ENCODE measurements at regions not wholly inside any gene's neighbourhood (a gene's known extent, or its start where the extent isn't known, plus 50 kb on each side); places are given as distances from the start of the nearest gene placed in this dataset.
A peak's percentile ranks its signal among the peaks of the same experiment; 100 is the strongest.

GRCh38 chr1:178574345-178574744, 61.4 kb downstream of the TEX35 start:
- Histone ChIP-seq H3K4me1 (ENCODE audit: control insufficient read depth in 4 of 4, insufficient read depth in 4 of 4, low read length in 3 of 4) (peaks cover 0 to 5% (median 0%) of the 10 kb centered on the region in 4 donors), H3K36me3 (ENCODE audit: control insufficient read depth in 4 of 4, insufficient read depth in 3 of 4, low read depth in 1 of 4, low read length in 3 of 4) (no peaks in the 10 kb centered on the region), H3K9ac (ENCODE audit: low read depth in 1 of 2, low read length in 2 of 2) (no peak overlapping the region), H3K4me3 (ENCODE audit: low read depth in 1 of 3, low read length in 3 of 3) (no peak overlapping the region), H3K27ac (ENCODE audit: low read depth in 1 of 2, low read length in 2 of 2) (no peak overlapping the region), H3K9me3 (ENCODE audit: control insufficient read depth in 4 of 4, low read length in 3 of 4) (no peaks in the 10 kb centered on the region), H3K27me3 (ENCODE audit: control insufficient read depth in 4 of 4, insufficient read depth in 4 of 4, low read length in 3 of 4) (no peaks in the 10 kb centered on the region)
- 38% methylated on average over 2 of the region's 2 CpGs for WGBS
- no peak for DNase-seq (ENCODE audit: low spot score)
- peak in 1 of 2 donors; percentile 41 for TF ChIP-seq JUND (IDR thresholded peaks at IDR 0.05)
- TF ChIP-seq HNF4G (IDR thresholded peaks at IDR 0.05) = peak; percentile 59
- no peak for TF ChIP-seq ATF3 (IDR thresholded peaks at IDR 0.05)
- peak; percentile 34 for TF ChIP-seq YY1 (IDR thresholded peaks at IDR 0.05)
- TF ChIP-seq TAF1 (conservative IDR thresholded peaks at IDR 0.05) = no peak
- TF ChIP-seq, protein P1, sequence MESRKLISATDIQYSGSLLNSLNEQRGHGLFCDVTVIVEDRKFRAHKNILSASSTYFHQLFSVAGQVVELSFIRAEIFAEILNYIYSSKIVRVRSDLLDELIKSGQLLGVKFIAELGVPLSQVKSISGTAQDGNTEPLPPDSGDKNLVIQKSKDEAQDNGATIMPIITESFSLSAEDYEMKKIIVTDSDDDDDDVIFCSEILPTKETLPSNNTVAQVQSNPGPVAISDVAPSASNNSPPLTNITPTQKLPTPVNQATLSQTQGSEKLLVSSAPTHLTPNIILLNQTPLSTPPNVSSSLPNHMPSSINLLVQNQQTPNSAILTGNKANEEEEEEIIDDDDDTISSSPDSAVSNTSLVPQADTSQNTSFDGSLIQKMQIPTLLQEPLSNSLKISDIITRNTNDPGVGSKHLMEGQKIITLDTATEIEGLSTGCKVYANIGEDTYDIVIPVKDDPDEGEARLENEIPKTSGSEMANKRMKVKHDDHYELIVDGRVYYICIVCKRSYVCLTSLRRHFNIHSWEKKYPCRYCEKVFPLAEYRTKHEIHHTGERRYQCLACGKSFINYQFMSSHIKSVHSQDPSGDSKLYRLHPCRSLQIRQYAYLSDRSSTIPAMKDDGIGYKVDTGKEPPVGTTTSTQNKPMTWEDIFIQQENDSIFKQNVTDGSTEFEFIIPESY (IDR thresholded peaks at IDR 0.05) = peak; percentile 30
- peak; percentile 42 for TF ChIP-seq SP1 (IDR thresholded peaks at IDR 0.05)
- TF ChIP-seq, protein P2, sequence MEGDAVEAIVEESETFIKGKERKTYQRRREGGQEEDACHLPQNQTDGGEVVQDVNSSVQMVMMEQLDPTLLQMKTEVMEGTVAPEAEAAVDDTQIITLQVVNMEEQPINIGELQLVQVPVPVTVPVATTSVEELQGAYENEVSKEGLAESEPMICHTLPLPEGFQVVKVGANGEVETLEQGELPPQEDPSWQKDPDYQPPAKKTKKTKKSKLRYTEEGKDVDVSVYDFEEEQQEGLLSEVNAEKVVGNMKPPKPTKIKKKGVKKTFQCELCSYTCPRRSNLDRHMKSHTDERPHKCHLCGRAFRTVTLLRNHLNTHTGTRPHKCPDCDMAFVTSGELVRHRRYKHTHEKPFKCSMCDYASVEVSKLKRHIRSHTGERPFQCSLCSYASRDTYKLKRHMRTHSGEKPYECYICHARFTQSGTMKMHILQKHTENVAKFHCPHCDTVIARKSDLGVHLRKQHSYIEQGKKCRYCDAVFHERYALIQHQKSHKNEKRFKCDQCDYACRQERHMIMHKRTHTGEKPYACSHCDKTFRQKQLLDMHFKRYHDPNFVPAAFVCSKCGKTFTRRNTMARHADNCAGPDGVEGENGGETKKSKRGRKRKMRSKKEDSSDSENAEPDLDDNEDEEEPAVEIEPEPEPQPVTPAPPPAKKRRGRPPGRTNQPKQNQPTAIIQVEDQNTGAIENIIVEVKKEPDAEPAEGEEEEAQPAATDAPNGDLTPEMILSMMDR (IDR thresholded peaks at IDR 0.05; ENCODE audit: low read depth, low read length, missing input control) = no peak
- peak; percentile 18 for TF ChIP-seq REST (IDR thresholded peaks at IDR 0.05)
- TF ChIP-seq MAX (IDR thresholded peaks at IDR 0.05) = no peak
- peak; percentile 25 to 40 for TF ChIP-seq RAD21 (IDR thresholded peaks at IDR 0.05)
- TF ChIP-seq GABPA (IDR thresholded peaks at IDR 0.05 in 1 of 2, conservative IDR thresholded peaks at IDR 0.05 in 1 of 2) = no peak
- no peak for TF ChIP-seq FOXA1 (IDR thresholded peaks at IDR 0.05)
- TF ChIP-seq FOXA2 (IDR thresholded peaks at IDR 0.05) = peak; percentile 6
- TF ChIP-seq NR2F2 (IDR thresholded peaks at IDR 0.05) = no peak
- peak; percentile 86 for TF ChIP-seq HNF4A (conservative IDR thresholded peaks at IDR 0.05)
- TF ChIP-seq RXRA (IDR thresholded peaks at IDR 0.05) = peak; percentile 26 to 40
- TF ChIP-seq EGR1 (IDR thresholded peaks at IDR 0.05; ENCODE audit: low read depth in 2 of 2) = no peak
